Common myeloid progenitor, CD34-positive (primary cell): ENCODE measurements at regions not wholly inside any gene's neighbourhood (a gene's known extent, or its start where the extent isn't known, plus 50 kb on each side); places are given as distances from the start of the nearest gene placed in this dataset.

Source experiments
- CTCF ChIA-PET: fragments of 350-600 bp; sonication (Branson Sonifier 250); formaldehyde crosslinking; loops from one replicate; lab custom pipeline; 2021; ENCODE audit warnings: antibody characterized with exemption; lab: Charles Lee
- POLR2A ChIA-PET: fragments of 350-600 bp; sonication (Branson Sonifier 250); formaldehyde crosslinking; loops from one replicate; lab custom pipeline; 2021; ENCODE audit warnings: antibody characterized with exemption; lab: Charles Lee
- DNase-seq, 3 donors: peaks; one replicate each; pipeline versions ENCODE4 v3.0.0 to v3.0.0-alpha.2; 2013
- H3K27ac ChIP-seq, 2 experiments: 1 replicate in 1 of 2; 2 replicates in 1 of 2; pipeline ENCODE4 v1.7.0; 2013; ENCODE audit warnings: inconsistent platforms in 2 of 2, low read length in 2 of 2, mild to moderate bottlenecking in 2 of 2, low read depth in 1 of 2, moderate library complexity in 1 of 2; ENCODE audit not compliant: severe bottlenecking in 2 of 2, insufficient read depth in 1 of 2, poor library complexity in 1 of 2
- H3K27me3 ChIP-seq, 5 experiments: replicated peaks in 2 of 5; 1 replicate in 3 of 5; 2 replicates in 2 of 5; pipeline versions ENCODE4 v1.6.1 to v1.7.0; 2013; ENCODE audit warnings: low read length in 4 of 5, mild to moderate bottlenecking in 2 of 5, moderate library complexity in 2 of 5, inconsistent platforms in 1 of 5; ENCODE audit not compliant: insufficient read depth in 5 of 5, control insufficient read depth in 4 of 5
- H3K36me3 ChIP-seq, 4 experiments: 1 replicate in 2 of 4; 2 replicates in 2 of 4; pipeline versions ENCODE4 v1.6.1 to v1.7.0; 2013; ENCODE audit warnings: low read length in 3 of 4, control low read depth in 1 of 4, mild to moderate bottlenecking in 1 of 4; ENCODE audit not compliant: control insufficient read depth in 4 of 4, insufficient read depth in 4 of 4
- H3K4me1 ChIP-seq, 4 experiments: 1 replicate in 3 of 4; 2 replicates in 1 of 4; pipeline versions ENCODE4 v1.6.1 to v1.7.1; 2013; ENCODE audit warnings: low read length in 3 of 4, mild to moderate bottlenecking in 3 of 4, control low read depth in 1 of 4, inconsistent platforms in 1 of 4, moderate library complexity in 1 of 4; ENCODE audit not compliant: control insufficient read depth in 4 of 4, insufficient read depth in 4 of 4; ENCODE audit errors: control extremely low read depth in 1 of 4
- H3K4me3 ChIP-seq, 7 experiments: 1 replicate in 4 of 7; 2 replicates in 3 of 7; pipeline versions ENCODE4 v1.5.1 to v1.7.0; 2013; ENCODE audit warnings: mild to moderate bottlenecking in 7 of 7, low read length in 6 of 7, moderate library complexity in 6 of 7, inconsistent platforms in 2 of 7, low read depth in 2 of 7, control low read depth in 1 of 7; ENCODE audit not compliant: insufficient read depth in 4 of 7, control insufficient read depth in 1 of 7; ENCODE audit errors: extremely low read depth in 1 of 7
- H3K9me3 ChIP-seq, 5 experiments: 1 replicate in 4 of 5; 2 replicates in 1 of 5; pipeline versions ENCODE4 v1.6.1 to v1.7.1; 2013; ENCODE audit warnings: low read length in 4 of 5, mild to moderate bottlenecking in 2 of 5, inconsistent platforms in 1 of 5, low read depth in 1 of 5, moderate library complexity in 1 of 5; ENCODE audit not compliant: control insufficient read depth in 4 of 5, insufficient read depth in 2 of 5; ENCODE audit errors: control extremely low read depth in 1 of 5
- WGBS: methylation state at CpG from one replicate; pipeline ENCODE4 v1.1.5; 2013; ENCODE audit not compliant: insufficient coverage; 5-methylcytosine and 5-hydroxymethylcytosine counted together

GRCh38 chr1:69129538-69129937, 438.2 kb upstream of the LRRC7 start:
- no peaks in the 10 kb centered on the region for H3K9me3 ChIP-seq
- H3K4me3 ChIP-seq, result no peak overlapping the region
- ChIA-PET POLR2A (no interaction called here), CTCF (no interaction called here)
- no peaks in the 10 kb centered on the region for H3K4me1 ChIP-seq
- H3K27ac ChIP-seq, result no peak overlapping the region
- no peaks in the 10 kb centered on the region for H3K36me3 ChIP-seq
- WGBS, result 93% methylated on average over 3 of the region's 4 CpGs
- no peak for DNase-seq
- H3K27me3 ChIP-seq, result no peaks in the 10 kb centered on the region

GRCh38 chr1:69138172-69138571, 429.6 kb upstream of the LRRC7 start:
- H3K4me1 ChIP-seq, result no peaks in the 10 kb centered on the region
- peaks cover 0 to 8% (median 0%) of the 10 kb centered on the region in 5 experiments for H3K9me3 ChIP-seq
- ChIA-PET POLR2A (no interaction called here), CTCF (no interaction called here)
- H3K4me3 ChIP-seq, result no peak overlapping the region
- no peaks in the 10 kb centered on the region for H3K27me3 ChIP-seq
- WGBS, result 100% methylated on average over 1 of the region's 1 CpG
- H3K27ac ChIP-seq, result no peak overlapping the region
- DNase-seq, result no peak
- no peaks in the 10 kb centered on the region for H3K36me3 ChIP-seq

GRCh38 chr1:69139007-69139406, 428.7 kb upstream of the LRRC7 start:
- peaks cover 0 to 8% (median 0%) of the 10 kb centered on the region in 5 experiments for H3K9me3 ChIP-seq
- H3K27me3 ChIP-seq, result no peaks in the 10 kb centered on the region
- no peak for DNase-seq
- no peak overlapping the region for H3K27ac ChIP-seq
- CTCF ChIA-PET, result no interaction called here
- H3K4me1 ChIP-seq, result no peaks in the 10 kb centered on the region
- 96% methylated on average over 2 of the region's 4 CpGs for WGBS
- POLR2A ChIA-PET, result no interaction called here
- H3K4me3 ChIP-seq, result no peak overlapping the region
- H3K36me3 ChIP-seq, result no peaks in the 10 kb centered on the region

- no CpG with 5 or more reads among the region's 3 CpGs for WGBS
- Histone ChIP-seq H3K9me3 (no peaks in the 10 kb centered on the region), H3K27ac (no peak overlapping the region), H3K4me1 (no peaks in the 10 kb centered on the region), H3K27me3 (no peaks in the 10 kb centered on the region), H3K36me3 (no peaks in the 10 kb centered on the region), H3K4me3 (no peak overlapping the region)
- ChIA-PET CTCF (no interaction called here), POLR2A (no interaction called here)
- DNase-seq, result no peak
These were observed 421.4 kb upstream of the LRRC7 start for GRCh38 chr1:69146303-69146702.

- Histone ChIP-seq H3K4me1 (no peaks in the 10 kb centered on the region), H3K9me3 (no peaks in the 10 kb centered on the region), H3K27ac (no peak overlapping the region), H3K4me3 (no peak overlapping the region), H3K27me3 (no peaks in the 10 kb centered on the region), H3K36me3 (no peaks in the 10 kb centered on the region)
- CTCF ChIA-PET, result no interaction called here
- no CpG with 5 or more reads among the region's 1 CpG for WGBS
- no peak for DNase-seq
- POLR2A ChIA-PET, result no interaction called here
These were observed 419.0 kb upstream of the LRRC7 start for GRCh38 chr1:69148731-69149130.

- Histone ChIP-seq H3K36me3 (no peaks in the 10 kb centered on the region), H3K27ac (no peak overlapping the region)
These were observed 410.5 kb upstream of the LRRC7 start for GRCh38 chr1:69157046-69157756.

GRCh38 chr1:69163241-69163640, 404.5 kb upstream of the LRRC7 start:
- H3K9me3 ChIP-seq, result no peaks in the 10 kb centered on the region
- no peaks in the 10 kb centered on the region for H3K27me3 ChIP-seq
- ChIA-PET POLR2A (no interaction called here), CTCF (no interaction called here)
- no peaks in the 10 kb centered on the region for H3K36me3 ChIP-seq
- no peak for DNase-seq
- no peak overlapping the region for H3K4me3 ChIP-seq
- no CpG with 5 or more reads among the region's 2 CpGs for WGBS
- no peaks in the 10 kb centered on the region for H3K4me1 ChIP-seq
- no peak overlapping the region for H3K27ac ChIP-seq

More at GRCh38 chr1:69157046-69157756, 410.5 kb upstream of the LRRC7 start:
- H3K9me3 ChIP-seq, result no peaks in the 10 kb centered on the region
- 100% methylated on average over 2 of the region's 2 CpGs for WGBS
- H3K27me3 ChIP-seq, result no peaks in the 10 kb centered on the region
- H3K4me3 ChIP-seq, result no peak overlapping the region
- ChIA-PET CTCF (no interaction called here), POLR2A (no interaction called here)
- no peaks in the 10 kb centered on the region for H3K4me1 ChIP-seq
- no peak for DNase-seq
